HFF-Myc (cell line): ENCODE measurements at regions not wholly inside any gene's neighbourhood (a gene's known extent, or its start where the extent isn't known, plus 50 kb on each side); places are given as distances from the start of the nearest gene placed in this dataset.

ENCODE experiments used
- DNase-seq: peaks from one replicate; pipeline ENCODE4 v3.0.0-alpha.2; 2011; ENCODE audit warnings: low read depth; ENCODE audit errors: extremely low read depth
- H3K4me3 ChIP-seq: replicated peaks from 2 replicates; pipeline ENCODE4 v1.5.1; 2011; ENCODE audit warnings: low read depth, mild to moderate bottlenecking, control low read depth, low read length
- TF ChIP-seq, protein P1 (sequence below): IDR thresholded peaks from 2 replicates; pipeline ENCODE4 v1.5.1; 2012; ENCODE audit warnings: mild to moderate bottlenecking, low read depth, low read length, control low read depth; ENCODE audit errors: missing control alignments

DNA sequence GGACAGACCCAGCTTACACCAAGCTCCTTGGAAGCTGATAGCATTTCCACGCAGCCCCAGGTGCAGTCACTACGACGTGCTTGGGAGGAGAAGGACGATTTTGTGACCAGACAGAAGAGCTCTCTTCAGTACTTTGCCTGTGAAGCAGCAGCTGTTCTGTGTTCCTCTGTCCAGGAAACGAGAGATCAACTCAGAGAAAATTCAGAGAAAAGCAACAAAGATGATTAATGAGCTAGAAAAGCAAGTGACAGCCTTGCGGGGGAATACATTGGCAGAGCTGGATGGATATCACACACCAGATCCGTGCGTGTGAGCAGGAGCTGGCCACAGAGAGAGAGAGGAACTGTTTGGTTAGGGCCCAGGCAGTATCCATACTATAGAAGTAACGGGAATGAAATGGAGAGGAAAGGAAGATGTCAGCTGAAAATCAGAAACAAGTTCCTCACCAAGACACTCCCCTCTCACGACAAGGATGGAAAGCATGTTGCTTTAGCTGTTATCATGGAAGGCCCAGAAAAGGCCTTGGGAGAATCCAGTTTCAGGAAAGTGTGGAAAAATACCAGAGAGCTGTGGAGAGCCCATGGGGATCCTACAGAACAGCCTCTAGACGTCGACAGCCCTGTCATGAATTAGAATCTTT lies 106.2 kb downstream of the TOMM20 start:
- H3K4me3 ChIP-seq, result no peak overlapping the region
- DNase-seq, result no peak
- TF ChIP-seq, protein P1, sequence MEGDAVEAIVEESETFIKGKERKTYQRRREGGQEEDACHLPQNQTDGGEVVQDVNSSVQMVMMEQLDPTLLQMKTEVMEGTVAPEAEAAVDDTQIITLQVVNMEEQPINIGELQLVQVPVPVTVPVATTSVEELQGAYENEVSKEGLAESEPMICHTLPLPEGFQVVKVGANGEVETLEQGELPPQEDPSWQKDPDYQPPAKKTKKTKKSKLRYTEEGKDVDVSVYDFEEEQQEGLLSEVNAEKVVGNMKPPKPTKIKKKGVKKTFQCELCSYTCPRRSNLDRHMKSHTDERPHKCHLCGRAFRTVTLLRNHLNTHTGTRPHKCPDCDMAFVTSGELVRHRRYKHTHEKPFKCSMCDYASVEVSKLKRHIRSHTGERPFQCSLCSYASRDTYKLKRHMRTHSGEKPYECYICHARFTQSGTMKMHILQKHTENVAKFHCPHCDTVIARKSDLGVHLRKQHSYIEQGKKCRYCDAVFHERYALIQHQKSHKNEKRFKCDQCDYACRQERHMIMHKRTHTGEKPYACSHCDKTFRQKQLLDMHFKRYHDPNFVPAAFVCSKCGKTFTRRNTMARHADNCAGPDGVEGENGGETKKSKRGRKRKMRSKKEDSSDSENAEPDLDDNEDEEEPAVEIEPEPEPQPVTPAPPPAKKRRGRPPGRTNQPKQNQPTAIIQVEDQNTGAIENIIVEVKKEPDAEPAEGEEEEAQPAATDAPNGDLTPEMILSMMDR, result no peak

DNA sequence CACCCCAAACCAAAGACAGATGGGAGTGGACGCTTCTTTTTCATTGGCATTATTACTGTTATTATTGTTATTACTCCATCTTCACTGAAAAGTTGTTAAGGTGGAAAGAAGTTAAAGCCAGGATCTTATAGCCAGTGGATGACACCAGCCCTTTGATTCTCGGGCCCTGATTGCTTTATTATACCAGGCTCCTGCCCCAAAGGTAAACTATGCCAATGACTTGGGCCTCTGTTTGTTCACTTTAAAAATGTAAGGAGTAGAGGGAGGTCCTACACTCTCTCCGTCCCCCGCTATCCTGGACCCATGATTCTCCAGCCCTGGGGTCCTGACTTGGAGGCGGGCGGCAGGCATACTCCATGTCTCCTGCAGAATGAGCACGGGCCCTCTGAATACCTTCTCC lies 106.8 kb downstream of the TOMM20 start:
- no peak for DNase-seq
- no peak overlapping the region for H3K4me3 ChIP-seq
- TF ChIP-seq, protein P1, result no peak

DNA sequence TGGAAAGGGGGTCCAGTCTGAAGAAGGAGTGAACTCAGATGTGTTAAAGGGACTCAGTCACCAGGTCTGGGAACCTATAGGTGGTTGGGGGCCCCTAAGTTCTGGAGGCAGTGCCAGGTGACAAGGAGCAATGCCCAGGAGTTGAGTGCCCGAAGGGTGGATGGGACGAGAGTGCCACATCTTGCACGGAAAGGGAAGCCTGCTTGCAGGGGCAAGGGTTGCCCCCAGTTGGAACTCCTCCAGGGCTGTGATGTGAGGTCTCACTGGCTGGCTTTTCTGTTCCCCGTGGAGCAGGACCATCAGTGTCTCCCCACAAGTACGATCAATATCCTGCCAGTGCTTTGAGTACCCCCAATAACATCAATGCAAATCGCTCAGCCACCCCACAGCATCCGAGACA lies 107.3 kb downstream of the TOMM20 start:
- TF ChIP-seq, protein P1, result no peak
- DNase-seq, result no peak
- no peak overlapping the region for H3K4me3 ChIP-seq

DNA sequence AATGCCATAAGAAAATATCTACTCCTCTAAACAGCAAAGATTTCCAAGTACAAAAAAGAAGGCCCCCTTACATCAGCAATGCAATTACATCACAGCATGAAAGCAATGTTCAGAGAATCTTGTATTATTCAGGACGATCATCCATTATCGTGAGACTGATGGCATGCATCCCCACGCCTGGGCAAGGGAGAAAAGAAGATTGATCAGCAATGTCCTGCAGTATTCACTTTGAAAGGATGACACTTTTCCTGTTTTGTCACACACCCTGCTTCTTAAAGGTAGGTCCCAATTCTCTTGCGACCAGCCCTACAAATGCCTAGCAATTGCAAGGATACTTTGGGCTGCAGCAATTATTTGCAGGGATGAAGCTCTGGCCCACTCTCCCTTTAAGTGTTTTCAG lies 108.7 kb downstream of the TOMM20 start:
- TF ChIP-seq, protein P1, result no peak
- no peak for DNase-seq
- no peak overlapping the region for H3K4me3 ChIP-seq

DNA sequence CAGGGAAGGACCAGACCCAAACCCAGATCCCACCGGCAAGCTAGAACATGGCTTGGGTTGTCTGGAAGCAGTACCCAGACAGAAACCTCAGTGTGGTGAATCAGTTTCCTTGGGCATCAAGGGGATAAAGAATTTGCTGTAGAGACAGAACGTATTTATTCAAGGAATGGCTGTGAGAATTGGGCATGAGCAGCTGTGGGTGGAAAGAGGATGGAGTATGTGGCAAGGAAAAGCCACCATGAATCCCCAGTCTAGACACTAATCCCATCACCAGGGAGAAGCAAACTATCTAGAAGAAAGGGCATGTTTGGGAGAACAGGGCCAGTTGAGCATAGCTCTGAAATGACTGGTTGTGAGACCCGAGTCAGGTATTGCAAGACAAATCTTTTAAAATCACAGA lies 109.2 kb downstream of the TOMM20 start:
- H3K4me3 ChIP-seq, result no peak overlapping the region
- no peak for DNase-seq
- TF ChIP-seq, protein P1, result no peak

DNA sequence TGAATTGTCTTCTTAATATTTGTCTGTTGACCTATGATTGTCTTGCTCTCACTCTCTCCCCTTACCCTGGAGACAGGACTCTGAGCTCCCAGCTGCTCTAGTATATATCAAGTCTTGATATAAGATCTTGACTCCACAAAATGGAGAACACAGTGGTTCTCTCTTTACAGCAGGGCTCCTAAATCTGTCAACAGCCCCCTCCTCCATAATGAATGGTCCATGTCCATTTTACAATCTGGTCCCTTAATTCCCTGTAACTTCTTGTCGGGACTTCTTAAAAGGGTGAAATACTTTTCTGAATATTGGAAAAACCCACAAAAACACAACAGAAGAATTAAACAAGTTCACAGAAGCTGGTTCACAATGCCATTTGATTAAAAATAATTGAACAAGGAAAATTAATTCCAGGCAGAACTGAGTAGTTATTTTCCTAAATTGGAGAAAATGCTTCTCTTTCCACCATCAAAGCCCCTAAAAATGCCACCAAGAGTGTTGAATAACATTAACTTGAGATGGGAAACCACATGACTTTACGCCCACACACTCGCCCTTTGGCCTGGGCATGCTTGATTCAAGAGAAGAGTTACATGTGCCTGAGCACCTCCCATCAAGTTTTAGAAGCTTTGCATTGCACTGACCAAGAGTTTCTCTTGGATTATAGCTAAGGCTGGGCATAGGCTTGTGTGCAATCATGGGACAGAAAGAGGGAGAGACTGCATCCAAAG lies 109.8 kb downstream of the TOMM20 start:
- TF ChIP-seq, protein P1, result no peak
- H3K4me3 ChIP-seq, result no peak overlapping the region
- no peak for DNase-seq

DNA sequence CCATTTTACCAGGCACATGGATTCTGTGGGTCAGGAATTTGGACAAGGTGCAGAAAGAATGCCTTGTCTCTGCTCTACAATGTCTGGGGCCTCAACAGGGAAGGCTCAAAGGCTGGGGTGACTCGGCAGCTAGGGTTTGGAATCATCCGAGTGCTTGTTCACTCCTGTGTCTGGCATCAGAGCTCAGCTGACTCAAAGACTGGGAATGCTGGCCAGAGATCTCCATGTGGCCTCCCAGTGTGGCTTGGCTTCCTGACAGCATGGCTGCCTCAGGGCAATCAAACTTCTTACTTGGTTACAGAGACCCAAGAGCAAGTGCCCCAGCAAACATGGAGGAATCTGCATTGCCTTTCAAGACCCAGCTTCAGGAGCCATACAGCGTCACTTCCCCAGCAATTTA lies 110.5 kb downstream of the TOMM20 start:
- DNase-seq, result peak; percentile 73
- TF ChIP-seq, protein P1, result no peak
- H3K4me3 ChIP-seq, result no peak overlapping the region
